ENCODE measurements at regions not wholly inside any gene's neighbourhood (a gene's known extent, or its start where the extent isn't known, plus 50 kb on each side); places are given as distances from the start of the nearest gene placed in this dataset.
A peak's percentile ranks its signal among the peaks of the same experiment; 100 is the strongest.
"Not testable (repeated sequence)": the region's sequence is repeated elsewhere in the genome, so short reads cannot be mapped to it uniquely, and the experiment has no call there.

- DNase-seq: no peak
Measured at GRCh38 chr12:34198924-34199323, 176.6 kb downstream of the ALG10 start.

- no peak for DNase-seq
Measured at GRCh38 chr12:34203866-34204620, 181.7 kb downstream of the ALG10 start.

DNA sequence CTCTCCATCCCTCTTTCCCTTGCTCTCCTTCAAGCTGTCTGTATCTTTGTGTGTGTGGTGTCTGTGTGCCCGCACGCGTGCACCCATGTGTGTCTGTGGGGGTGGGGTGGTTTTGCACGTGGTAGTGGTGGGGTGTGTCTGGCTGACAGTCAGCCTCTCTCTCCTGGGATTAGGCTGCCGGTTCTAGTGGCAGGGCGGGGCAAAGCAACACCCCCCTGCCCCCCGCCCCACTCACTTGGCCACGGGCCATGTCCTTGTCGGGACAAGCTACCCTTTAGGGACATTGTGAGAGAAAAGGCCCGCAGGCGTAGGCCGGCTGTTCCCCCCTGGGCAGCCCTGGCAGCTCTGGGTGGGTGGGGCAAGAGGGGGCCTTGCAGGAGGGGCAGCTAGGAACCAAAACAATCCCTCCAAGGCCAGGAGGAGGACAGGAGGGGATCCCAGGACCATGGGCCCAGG lies 182.6 kb downstream of the ALG10 start:
- DNase-seq: no peak

DNA sequence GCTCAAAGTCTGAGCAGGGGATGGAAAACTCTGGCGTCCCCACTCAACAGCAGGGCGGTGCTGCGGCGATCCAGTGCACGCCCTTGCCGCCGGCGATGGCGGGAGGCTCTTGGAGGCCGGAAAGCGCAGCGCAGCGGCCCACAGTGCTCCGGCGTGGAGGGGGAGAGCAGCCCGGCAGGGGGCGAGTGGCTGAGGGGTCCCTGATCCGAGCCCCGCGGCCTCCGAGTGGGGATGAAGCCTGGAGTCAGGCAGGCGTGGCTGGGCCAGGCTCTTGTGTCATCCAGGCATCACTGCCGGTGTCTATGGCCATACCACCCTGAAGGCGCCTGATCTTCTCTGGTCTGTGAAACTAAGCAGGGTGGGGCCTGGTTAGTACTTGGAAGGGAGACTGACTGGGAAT lies 183.1 kb downstream of the ALG10 start:
- DNase-seq: no peak

DNA sequence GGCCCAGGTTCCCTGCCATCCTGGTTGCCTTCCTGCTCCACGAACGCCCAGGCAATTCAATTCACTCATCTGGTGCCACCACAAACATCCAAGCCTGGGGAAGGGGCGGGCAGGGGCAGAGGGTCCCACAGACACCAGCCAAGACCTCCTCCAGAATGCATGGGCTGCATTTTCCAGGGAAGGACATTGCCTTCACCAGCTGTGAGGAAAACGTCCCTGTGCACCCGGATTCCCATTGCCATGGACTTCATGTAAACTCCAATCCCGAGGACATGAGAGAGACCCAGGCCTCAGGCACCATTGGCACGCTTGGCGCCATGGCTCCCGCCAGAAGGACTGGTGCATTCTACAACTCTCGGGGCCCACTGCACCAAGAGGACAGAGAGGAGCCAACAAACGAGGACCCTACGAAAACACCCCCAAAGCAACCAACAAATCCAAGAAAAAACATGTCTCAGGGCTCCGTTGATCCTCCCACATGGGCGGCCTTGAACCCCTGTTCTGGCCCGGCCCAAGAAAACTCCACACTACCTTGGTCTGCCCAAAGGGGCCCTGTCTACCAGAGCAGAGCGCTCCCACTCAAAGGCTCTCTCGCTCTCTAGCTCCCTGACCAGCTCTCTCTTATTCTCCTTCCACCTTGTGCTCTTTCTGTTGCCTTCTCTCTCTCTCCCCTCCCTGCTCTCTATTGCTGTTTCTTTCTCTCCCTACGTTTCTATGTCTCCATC lies 183.9 kb downstream of the ALG10 start:
- DNase-seq: no peak

- DNase-seq: no peak
Measured at GRCh38 chr12:34207858-34208257, 185.6 kb downstream of the ALG10 start.

DNA sequence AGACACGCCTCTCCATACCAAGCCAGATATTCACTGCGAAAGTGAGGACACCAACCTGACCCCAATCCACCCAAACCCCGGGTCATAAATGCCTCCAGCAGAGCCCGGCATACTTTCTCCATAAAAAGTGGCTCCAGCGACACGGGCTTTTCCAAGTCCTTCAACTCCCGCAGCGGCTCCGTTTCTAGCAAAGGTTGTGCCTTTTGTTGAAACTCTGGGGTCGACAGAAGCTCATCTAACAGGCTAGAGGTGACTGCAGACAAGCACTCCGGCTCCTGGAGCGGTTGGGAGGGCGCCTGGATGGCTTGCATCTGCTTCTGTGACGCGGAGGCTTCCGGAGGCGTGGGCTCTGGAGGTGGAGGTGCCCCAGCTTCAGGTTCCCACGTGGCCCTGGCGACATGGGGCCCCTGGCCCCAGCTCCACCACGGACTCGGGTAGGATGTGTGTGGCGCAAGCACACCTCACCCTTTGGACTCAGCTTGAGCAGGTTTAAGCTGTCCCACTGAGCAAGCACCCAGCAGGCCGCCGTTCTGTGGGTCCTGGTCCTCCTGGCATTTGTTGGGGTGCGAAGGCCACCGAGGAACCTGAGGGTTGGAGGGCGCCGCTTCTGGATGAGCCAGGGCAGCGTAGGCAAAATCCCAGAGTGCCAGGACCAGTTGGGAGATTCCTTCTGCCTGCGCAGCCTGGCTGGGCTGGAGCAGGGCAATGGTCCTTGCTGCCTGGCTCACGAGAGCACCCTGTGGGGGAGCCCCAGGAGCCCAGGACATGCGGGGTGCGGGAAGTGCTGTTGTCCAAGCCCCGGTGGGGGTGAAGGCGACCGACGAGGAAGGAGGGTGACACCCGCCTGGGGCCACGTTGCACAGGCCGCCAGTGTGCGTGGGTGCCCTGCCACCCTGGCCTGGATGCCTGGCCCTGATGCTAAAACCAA lies 186.3 kb downstream of the ALG10 start:
- no peak for DNase-seq

GRCh38 chr12:34209259-34209835 lies 187.1 kb downstream of the ALG10 start:
- no peak for DNase-seq

DNA sequence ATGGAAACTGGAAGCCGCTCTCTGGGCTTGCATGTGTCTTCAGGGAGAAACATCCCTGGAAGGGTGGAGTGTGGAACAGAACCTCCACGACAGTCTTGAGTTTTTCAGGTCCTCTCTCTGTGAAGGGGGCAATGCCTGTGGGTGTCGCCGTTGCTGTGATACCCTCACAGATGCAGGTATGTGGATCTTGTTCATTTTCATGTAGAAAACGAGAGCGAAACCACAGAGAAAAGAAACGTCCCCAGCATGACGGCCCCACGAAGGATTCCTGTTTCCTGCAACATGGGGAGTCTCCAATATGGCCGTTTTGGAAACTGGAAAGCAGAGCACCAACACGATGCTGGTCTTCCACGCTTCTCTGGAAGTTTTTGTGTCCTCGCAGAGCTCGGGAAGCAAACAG lies 187.9 kb downstream of the ALG10 start:
- DNase-seq: no peak

- no peak for DNase-seq
Measured at GRCh38 chr12:34210689-34211530, 188.6 kb downstream of the ALG10 start.

DNA sequence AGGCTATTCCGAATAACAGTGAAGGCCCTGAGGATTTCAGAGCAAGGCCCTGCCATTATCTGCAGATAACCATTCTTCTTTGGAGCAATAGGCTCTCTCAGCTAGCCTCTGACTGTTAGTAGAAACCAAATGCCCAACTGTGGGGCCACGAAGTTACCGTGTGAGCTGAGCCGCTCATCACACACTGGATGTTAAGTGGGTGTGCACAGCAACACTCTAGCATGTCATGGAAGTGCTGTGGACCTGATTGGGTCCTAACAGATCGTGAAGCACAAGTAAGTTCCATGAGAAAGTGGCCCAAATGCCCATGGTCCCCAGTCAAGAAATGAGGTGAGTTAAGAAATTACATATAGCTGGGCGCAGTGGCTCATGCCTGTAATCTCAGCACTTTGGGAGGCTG lies 190.4 kb downstream of the ALG10 start:
- no peak for DNase-seq

GRCh38 chr12:34214011-34214410 lies 191.7 kb downstream of the ALG10 start:
- no peak for DNase-seq

DNA sequence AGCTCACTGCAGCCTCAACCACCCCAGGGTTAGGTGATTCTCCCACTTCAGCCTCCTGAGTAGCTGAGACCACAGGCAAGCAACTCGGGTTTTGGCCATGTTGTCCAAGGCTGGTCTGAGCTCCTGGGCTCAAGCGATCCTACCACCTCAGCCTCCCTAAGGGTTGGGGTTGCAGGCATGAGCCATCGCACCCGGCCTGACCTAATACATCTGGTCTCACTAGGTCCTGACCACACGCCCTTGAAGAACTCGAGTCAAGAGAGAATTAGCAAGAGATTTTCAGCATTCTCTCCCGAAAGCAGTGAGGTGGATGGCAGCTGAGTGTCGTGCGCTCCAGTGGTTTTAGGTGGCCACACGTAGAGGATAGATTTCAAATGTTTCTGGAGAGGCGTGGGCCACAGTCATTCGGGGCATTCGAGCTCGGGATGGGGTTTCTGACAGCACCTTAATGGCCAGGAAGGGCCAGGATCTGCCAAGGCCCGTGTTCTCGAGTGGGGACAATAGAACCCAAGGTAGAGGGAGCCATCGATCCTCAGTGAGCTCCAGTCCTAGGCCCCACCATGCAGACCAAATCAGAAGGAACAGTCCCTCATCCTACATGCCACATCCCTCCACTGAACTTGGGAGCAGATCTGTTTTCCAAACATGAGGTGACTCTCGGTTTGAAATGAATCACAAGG lies 193.1 kb downstream of the ALG10 start:
- DNase-seq: no peak

DNA sequence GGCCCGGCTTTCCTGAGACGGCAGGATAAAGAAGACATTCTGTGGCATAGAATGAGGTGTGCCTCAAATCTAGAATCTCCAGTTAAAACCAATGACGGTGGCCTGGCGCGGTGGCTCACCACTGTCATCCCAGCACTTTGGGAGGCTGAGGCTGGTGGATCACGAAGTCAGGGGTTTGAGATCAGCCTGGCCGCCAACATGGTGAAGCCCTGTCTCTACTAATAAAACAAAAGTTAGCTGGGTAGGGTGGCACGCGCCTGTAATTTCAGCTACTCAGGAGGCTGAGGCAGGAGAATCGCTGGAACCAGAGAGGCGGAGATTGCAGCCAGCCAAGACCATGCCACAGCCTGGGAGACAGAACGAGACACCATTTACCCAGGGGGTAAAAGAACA lies 193.6 kb downstream of the ALG10 start:
- DNase-seq: no peak

DNA sequence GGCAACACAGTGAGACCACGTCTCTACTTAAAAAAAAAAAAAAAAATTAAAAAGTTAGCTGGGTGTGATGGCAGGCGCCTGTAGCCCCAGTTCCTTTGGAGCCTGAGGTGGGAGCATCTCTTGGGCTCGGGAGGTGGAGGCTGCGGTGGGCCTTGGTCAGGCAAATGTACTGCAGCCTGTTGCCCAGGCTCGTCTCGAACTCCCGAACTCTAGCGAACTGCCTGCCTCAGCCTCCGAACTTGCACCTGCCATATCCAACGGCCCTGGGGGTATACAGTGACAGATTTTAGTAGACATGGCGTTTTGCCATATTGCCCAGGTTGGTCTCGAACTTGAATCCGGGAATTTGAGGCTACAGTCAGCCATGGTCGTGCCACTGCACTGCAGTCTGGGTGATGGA lies 195.4 kb downstream of the ALG10 start:
- DNase-seq: no peak

DNA sequence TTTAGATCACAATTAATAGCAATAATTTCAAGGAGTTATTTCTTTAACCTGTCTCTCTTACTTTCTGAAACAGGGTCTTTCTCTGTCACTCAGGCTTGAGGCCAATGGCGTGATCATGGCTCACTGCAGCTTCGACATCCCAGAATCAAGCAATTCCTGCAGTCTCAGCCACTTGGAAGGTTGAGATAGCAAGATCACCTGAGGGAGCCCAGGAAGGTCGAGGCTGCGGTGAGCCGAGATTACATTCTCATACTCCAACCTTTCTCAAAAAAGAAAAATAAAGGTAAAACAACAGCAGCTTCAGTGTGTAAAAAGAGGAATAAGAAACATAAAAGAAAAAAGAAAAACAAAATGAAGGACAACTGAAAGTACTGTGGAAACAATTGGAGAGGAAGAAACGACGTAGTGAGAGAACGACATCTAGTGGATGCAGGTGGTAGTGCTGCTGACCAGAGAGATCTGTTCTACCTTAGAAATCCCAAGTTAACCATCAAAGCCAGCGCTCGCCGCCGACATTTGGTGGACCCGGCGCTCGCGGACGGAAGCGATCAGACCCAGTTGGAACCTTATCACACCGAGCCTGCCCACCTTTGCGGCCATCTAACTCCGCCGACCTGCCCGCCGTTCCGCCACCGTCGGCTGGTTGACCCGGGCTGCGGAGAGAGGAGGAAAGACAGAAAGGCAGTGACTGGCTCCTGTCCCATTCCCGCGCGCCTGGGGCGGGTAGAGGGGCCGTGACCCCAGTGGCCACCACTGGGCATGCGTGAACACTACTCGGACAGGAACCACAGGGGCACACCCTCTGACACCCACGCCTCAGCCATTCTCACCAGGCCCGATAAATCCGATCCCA lies 196.1 kb downstream of the ALG10 start:
- DNase-seq: peak; percentile 47 to 87

- DNase-seq: no peak
Measured at GRCh38 chr12:34219046-34219770, 196.9 kb downstream of the ALG10 start.

DNA sequence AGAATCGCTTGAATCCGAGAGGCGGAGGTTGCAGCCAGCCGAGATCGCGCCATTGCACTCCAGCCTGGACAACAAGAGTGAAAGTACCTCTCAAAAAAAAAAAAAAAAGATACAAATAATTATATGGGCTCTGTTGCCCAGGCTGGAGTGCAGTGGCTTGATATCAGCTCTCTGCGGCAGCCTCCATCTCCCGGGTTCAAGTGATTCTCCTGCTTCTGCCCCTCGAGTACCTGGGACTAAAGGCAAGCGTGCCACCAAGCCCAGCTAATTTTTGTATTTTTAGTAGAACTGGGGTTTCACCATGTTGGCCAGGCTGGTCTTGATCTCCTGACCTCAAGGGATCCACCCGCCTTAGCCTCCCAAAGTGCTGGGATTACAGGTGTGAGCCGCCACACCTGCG lies 197.8 kb downstream of the ALG10 start:
- not testable (repeated sequence) for DNase-seq

GRCh38 chr12:34223640-34224039 lies 201.3 kb downstream of the ALG10 start:
- DNase-seq: no peak

- DNase-seq: not testable (repeated sequence)
Measured at GRCh38 chr12:34226044-34226443, 203.7 kb downstream of the ALG10 start.

Measured in SW 1271 (cell line).